MCF 10A (cell line): ENCODE measurements at regions not wholly inside any gene's neighbourhood (a gene's known extent, or its start where the extent isn't known, plus 50 kb on each side); places are given as distances from the start of the nearest gene placed in this dataset.

Experiments used
- BruUV-seq: library from RNA; stranded (reverse); fragments of 400-500 nt; replicated peaks from 2 replicates; lab custom pipeline; 2021; lab: Mats Ljungman, UMichigan
- CTCF ChIA-PET: fragments of 300-600 bp; sonication (Branson Sonifier 250); formaldehyde crosslinking; extraction: SDS; loops from one replicate; lab custom pipeline; 2021; ENCODE audit warnings: antibody characterized with exemption, inconsistent platforms; lab: Yijun Ruan, JAX
- POLR2A ChIA-PET: fragments of 300-600, 350-650 bp; sonication (Branson Sonifier 250); formaldehyde crosslinking; extraction: SDS; loops from one replicate; lab custom pipeline; 2020; ENCODE audit warnings: antibody characterized with exemption, inconsistent platforms; lab: Yijun Ruan, JAX
- DNase-seq: peaks from one replicate; pipeline ENCODE4 v3.0.0-alpha.2; 2018; ENCODE audit not compliant: unreplicated experiment
- H3K27ac Mint-ChIP-seq: one replicate; pipeline ENCODE4 v1.8.0; 2022; ENCODE audit warnings: mild to moderate bottlenecking, low read depth, mixed read lengths; ENCODE audit not compliant: unreplicated experiment
- H3K27me3 Mint-ChIP-seq: one replicate; pipeline ENCODE4 v1.8.0; 2022; ENCODE audit warnings: mixed read lengths; ENCODE audit not compliant: insufficient read depth, unreplicated experiment
- H3K36me3 Mint-ChIP-seq: one replicate; pipeline ENCODE4 v1.8.0; 2022; ENCODE audit warnings: mild to moderate bottlenecking, moderate library complexity, mixed read lengths; ENCODE audit not compliant: insufficient read depth, unreplicated experiment
- H3K4me1 Mint-ChIP-seq: one replicate; pipeline ENCODE4 v1.8.0; 2022; ENCODE audit warnings: mixed read lengths; ENCODE audit not compliant: insufficient read depth, unreplicated experiment
- H3K4me3 Mint-ChIP-seq: one replicate; pipeline ENCODE4 v1.8.0; 2022; ENCODE audit warnings: mild to moderate bottlenecking, moderate library complexity, mixed read lengths; ENCODE audit not compliant: unreplicated experiment
- H3K9me3 Mint-ChIP-seq: one replicate; pipeline ENCODE4 v1.8.0; 2022; ENCODE audit warnings: mixed read lengths; ENCODE audit not compliant: unreplicated experiment
- intact Hi-C: fragments of 100-400 bp; cut with micrococcal nuclease; formaldehyde crosslinking; loops from 2 replicates; pipeline ENCODE4 v1.14.1; 2022
- TF ChIP-seq, protein P1 (sequence below): fragments of 200-600 bp; IDR thresholded peaks from one replicate; pipeline ENCODE4 v1.8.0; 2022; ENCODE audit warnings: antibody characterized with exemption, mild to moderate bottlenecking; ENCODE audit not compliant: unreplicated experiment

DNA sequence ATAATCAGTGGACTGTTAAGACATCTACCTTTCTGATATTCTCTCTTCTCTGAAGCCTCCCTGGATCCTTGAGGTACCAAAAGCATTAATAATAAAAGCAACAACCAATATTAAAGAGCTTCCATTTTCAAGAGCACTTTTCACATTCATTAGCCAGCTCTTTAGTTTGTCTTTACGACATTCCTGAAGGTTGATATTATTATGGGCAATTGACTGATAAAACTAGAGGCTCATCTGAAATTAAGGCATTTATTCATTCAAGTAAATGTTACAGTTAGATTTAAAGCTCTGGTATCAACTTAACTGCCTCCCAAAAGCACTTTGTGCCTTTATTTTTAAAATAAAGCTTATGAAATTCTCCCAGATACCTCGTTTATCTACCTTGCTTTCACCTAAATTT is 199.6 kb downstream of the PLK2 start:
- no peak for DNase-seq
- H3K36me3 Mint-ChIP-seq, result no peaks in the 10 kb centered on the region
- ChIA-PET CTCF (interaction anchor here (0.6 to 1.7 kb wide), 6 partner anchors 16 to 373 kb away, joined by 3 to 6 read pairs (median 3); no protein-coding TSS in a partner anchor), POLR2A (interaction anchor here (0.7 to 2.1 kb wide), 10 partner anchors 14 to 248 kb away, joined by 3 to 18 read pairs (median 4); partner anchors contain the start of gene PLK2)
- H3K4me1 Mint-ChIP-seq, result peaks cover 10% of the 10 kb centered on the region
- H3K27me3 Mint-ChIP-seq, result no peaks in the 10 kb centered on the region
- no TSS peak for BruUV-seq
- intact Hi-C loops, result no loop called here
- TF ChIP-seq, protein P1, sequence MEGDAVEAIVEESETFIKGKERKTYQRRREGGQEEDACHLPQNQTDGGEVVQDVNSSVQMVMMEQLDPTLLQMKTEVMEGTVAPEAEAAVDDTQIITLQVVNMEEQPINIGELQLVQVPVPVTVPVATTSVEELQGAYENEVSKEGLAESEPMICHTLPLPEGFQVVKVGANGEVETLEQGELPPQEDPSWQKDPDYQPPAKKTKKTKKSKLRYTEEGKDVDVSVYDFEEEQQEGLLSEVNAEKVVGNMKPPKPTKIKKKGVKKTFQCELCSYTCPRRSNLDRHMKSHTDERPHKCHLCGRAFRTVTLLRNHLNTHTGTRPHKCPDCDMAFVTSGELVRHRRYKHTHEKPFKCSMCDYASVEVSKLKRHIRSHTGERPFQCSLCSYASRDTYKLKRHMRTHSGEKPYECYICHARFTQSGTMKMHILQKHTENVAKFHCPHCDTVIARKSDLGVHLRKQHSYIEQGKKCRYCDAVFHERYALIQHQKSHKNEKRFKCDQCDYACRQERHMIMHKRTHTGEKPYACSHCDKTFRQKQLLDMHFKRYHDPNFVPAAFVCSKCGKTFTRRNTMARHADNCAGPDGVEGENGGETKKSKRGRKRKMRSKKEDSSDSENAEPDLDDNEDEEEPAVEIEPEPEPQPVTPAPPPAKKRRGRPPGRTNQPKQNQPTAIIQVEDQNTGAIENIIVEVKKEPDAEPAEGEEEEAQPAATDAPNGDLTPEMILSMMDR, result no peak
- H3K4me3 Mint-ChIP-seq, result peak overlapping the region; percentile 57
- no peaks in the 10 kb centered on the region for H3K9me3 Mint-ChIP-seq
- H3K27ac Mint-ChIP-seq, result peak overlapping the region; percentile 74

DNA sequence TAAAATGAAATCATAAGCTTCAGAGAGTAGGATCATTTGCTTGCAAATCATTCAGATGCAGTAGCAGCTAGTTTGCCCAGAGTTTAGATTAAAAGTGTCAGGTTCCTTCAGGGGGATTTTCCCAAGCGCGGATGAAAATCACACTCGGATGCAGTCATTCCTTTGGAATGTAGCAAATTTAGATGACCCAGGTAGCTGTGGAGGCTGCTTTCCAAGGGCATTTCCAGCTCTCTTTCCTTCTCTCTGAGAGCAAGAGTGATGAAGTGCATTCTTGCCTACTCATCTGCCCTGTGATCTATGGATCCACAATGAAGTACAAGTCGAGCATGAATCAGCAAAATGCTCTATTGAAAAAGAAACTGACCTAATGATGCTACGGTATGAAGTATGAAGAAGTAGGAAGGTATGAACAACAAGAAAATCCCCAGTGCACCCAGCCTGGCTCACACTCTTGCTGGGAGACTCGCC is 200.2 kb downstream of the PLK2 start:
- H3K9me3 Mint-ChIP-seq, result no peaks in the 10 kb centered on the region
- peaks cover 10% of the 10 kb centered on the region for H3K4me1 Mint-ChIP-seq
- H3K27ac Mint-ChIP-seq, result peak overlapping the region; percentile 74
- H3K36me3 Mint-ChIP-seq, result no peaks in the 10 kb centered on the region
- TF ChIP-seq, protein P1, result no peak
- BruUV-seq, result no TSS peak
- intact Hi-C loops, result loop anchor here (5.0 kb wide), 1 partner anchor 198 kb away; no protein-coding TSS in a partner anchor
- ChIA-PET POLR2A (interaction anchor here (0.6 to 2.1 kb wide), 12 partner anchors 12 to 1226 kb away, joined by 3 to 18 read pairs (median 4); partner anchors contain the start of gene PLK2), CTCF (interaction anchor here (0.6 to 1.7 kb wide), 6 partner anchors 15 to 372 kb away, joined by 3 to 6 read pairs (median 3); no protein-coding TSS in a partner anchor)
- peak; percentile 80 for DNase-seq
- peak overlapping the region; percentile 57 for H3K4me3 Mint-ChIP-seq
- H3K27me3 Mint-ChIP-seq, result no peaks in the 10 kb centered on the region

DNA sequence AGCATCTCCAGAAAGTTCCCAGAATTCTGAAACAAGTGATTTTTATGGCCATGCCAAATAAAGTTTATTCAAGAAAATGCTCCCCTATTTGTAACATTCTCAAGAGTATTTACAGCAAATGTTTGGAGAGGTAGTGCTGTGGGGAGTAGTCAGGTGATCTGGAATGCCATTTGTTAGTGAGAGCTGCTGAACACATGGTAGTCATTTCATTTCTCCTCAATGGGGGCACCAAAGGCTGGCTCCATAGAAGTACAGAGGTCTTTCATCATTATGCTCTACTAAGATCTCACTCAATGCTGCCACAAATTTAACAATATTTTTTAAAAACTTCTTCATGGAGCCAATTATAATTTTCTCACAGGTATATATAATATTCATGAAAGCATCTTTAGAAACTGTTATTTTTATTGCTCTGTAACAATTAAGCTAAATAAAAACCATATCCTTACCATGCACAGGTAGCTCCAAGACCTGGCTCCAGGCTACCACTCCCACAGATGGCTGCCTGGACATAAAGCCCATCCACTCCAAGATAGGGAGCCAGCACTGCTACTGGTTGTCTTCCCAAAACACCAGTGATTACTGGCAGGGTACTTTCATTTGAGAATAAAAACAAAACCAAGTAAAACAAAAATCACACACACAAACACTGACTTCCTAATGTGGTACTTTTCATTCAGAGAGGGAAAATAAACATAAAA is 200.8 kb downstream of the PLK2 start:
- ChIA-PET POLR2A (interaction anchor here (0.6 to 2.1 kb wide), 11 partner anchors 13 to 1227 kb away, joined by 3 to 18 read pairs (median 4); partner anchors contain the start of gene PLK2), CTCF (interaction anchor here (0.6 to 1.7 kb wide), 4 partner anchors 15 to 371 kb away, joined by 3 to 6 read pairs (median 4); no protein-coding TSS in a partner anchor)
- Mint-ChIP-seq H3K4me1 (peaks cover 10% of the 10 kb centered on the region), H3K4me3 (peak overlapping the region; percentile 57), H3K27ac (peak overlapping the region; percentile 74), H3K27me3 (no peaks in the 10 kb centered on the region), H3K36me3 (no peaks in the 10 kb centered on the region), H3K9me3 (no peaks in the 10 kb centered on the region)
- BruUV-seq, result no TSS peak
- TF ChIP-seq, protein P1, result no peak
- no peak for DNase-seq
- intact Hi-C loops, result loop anchor here (5.0 kb wide), 1 partner anchor 198 kb away; no protein-coding TSS in a partner anchor

DNA sequence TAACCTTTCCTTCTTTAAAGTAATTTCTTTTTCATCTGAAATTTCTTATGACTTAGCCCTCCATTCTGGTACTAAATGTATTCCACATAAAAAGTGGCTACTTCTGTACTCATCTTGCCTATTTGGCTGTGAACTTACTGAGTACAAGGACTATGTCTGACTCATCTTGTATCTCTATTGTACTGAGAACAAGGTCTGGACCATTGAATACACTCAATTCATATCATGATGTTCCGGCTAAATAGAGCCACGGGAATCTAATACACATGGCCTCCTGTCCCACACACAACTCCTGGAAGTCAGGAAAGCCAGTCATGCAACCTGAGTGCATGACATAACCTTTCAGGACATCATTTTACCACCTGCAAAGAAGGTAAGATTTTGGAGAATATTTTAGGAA is 203.9 kb downstream of the PLK2 start:
- no peaks in the 10 kb centered on the region for H3K36me3 Mint-ChIP-seq
- H3K9me3 Mint-ChIP-seq, result no peaks in the 10 kb centered on the region
- TF ChIP-seq, protein P1, result no peak
- intact Hi-C loops, result loop anchor here (5.0 kb wide), 1 partner anchor 201 kb away; no protein-coding TSS in a partner anchor
- H3K4me3 Mint-ChIP-seq, result no peak overlapping the region
- H3K27ac Mint-ChIP-seq, result no peak overlapping the region
- DNase-seq, result no peak
- H3K27me3 Mint-ChIP-seq, result no peaks in the 10 kb centered on the region
- ChIA-PET CTCF (interaction anchor here (0.6 kb wide), 1 partner anchor 203 kb away, joined by 3 read pairs; no protein-coding TSS in a partner anchor), POLR2A (no interaction called here)
- no TSS peak for BruUV-seq
- H3K4me1 Mint-ChIP-seq, result peaks cover 10% of the 10 kb centered on the region
